DOHH2 (cell line): ENCODE measurements at regions not wholly inside any gene's neighbourhood (a gene's known extent, or its start where the extent isn't known, plus 50 kb on each side); places are given as distances from the start of the nearest gene placed in this dataset.

ENCODE experiments used
- CTCF ChIP-seq: fragments of 200-600 bp; sonication (generic); IDR thresholded peaks from one replicate; pipeline ENCODE4 v1.5.1; 2014; ENCODE audit warnings: antibody characterized with exemption, mild to moderate bottlenecking, low read depth, low read length; ENCODE audit not compliant: poor library complexity, severe bottlenecking
- EZH2phosphoT487 ChIP-seq: fragments of 200-600 bp; sonication (generic); IDR thresholded peaks from 2 replicates; pipeline ENCODE4 v1.6.1; 2017; ENCODE audit warnings: borderline replicate concordance, mild to moderate bottlenecking, antibody characterized with exemption, low read length, moderate library complexity, mixed read lengths

GRCh38 chrX:112931478-112931877 is 90.8 kb upstream of the AMOT start:
- no peak for TF ChIP-seq CTCF
- no peak for TF ChIP-seq EZH2phosphoT487
